Stimulated activated CD4-positive, alpha-beta T cell treated with anti-CD3 and anti-CD28 coated beads, Interleukin-12 subunit alpha, Interleukin-12 subunit beta, amount 100 ng/mL, for 24 hours (primary cell): ENCODE measurements at regions not wholly inside any gene's neighbourhood (a gene's known extent, or its start where the extent isn't known, plus 50 kb on each side); places are given as distances from the start of the nearest gene placed in this dataset.
"Not testable (repeated sequence)": the region's sequence is repeated elsewhere in the genome, so short reads cannot be mapped to it uniquely, and the experiment has no call there.

ENCODE experiments used
- DNase-seq, 2 experiments: peaks; one replicate each; pipeline ENCODE4 v3.0.0-alpha.2; 2020; ENCODE audit warnings: low read depth in 2 of 2

DNA sequence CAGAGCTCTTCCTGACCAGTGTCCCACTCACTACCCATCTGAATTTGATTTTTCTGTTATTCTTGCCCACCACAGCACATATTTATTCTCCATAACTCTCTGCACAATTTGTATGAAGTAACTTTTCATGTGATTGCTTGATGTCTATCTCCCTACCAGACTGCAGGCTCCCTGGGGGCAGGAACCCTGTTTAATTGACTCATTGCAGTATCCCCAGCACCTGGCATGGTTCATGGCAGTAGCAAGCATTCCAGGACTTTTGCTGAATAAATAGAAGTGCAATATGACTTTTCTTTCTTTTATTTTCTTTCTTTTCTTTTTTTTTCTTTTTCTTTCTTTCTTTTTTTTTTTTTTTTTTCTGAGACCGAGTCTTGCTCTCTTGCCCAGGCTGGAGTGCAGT is 88.7 kb upstream of the XPO1 start:
- no peak for DNase-seq

DNA sequence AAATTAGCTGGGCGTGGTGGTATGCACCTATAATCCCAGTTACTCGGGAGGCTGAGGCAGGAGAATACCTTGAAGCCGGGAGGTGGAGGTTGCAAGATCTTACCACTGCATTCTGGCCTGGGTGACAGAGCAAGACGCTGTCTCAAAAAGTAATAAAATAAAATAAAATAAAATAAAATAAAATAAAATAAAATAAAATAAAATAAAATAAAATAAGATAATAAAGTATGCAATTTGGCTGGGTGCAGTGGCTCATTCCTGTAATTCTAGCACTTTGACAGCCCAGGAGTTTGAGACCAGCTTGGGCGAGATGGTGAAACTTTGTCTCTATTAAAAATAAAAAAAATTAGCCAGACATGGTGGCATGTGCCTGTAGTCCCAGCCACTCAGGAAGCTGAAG is 85.6 kb upstream of the XPO1 start:
- no peak for DNase-seq

DNA sequence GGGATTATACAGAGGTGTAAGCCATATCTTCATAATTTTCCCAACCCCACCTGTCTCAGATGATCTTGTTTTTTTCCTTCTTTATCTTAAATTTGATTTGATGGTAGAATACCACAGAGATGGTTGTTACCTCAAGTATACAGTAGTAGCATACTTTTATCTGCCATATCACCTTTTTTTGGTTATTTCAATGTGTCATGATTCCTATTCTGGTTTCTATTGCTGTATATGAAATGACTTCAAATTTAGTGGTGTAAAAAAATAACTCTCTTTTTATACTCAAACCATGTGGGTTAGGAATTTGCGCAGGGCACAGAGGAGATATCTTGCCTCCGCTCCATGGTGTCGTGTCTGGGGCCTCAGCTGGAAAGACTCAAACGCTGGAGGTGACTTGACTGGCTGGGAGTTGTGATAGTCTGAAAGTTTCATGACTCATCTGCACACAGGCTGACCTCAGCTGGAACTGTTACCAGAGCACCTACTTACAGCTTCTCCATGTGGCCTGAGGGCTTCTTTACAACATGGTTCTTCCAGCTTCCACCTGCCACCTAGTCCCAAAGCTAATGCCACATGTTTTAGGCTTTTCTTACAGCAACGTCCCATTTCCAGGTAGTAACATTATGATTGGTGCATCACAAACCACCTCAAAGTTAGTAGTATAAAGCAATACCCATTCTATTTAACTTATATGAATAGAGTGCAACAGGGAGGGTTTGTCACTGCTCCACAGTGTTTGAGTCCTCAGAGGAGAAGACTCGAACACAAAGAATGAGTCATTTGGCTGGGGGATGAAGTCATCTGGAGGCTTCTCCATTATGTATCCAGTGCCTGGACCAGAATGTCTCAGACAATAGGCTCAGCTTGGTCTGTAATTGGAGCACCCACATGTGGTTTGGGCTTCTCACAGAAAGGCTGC is 82.3 kb upstream of the XPO1 start:
- no peak for DNase-seq

DNA sequence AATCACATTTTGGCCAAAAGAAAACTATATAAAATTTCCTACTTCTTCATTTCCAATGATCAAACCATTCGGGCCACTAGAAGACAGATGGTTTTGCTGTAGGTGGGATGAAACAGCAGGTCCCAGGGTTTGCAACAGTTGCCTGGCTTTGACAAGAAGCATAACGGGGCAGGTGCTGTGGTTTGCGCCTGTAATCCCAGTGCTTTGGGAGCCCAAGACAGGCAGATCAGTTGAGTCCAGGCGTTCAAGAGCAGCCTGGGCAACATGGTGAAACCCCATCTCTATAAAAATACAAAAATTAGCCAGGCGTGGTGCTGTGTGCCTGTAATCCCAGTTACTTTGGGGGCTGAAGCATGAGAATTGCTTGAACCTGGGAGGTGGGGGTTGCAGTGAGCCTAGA is 81.4 kb upstream of the XPO1 start:
- DNase-seq, result no peak

DNA sequence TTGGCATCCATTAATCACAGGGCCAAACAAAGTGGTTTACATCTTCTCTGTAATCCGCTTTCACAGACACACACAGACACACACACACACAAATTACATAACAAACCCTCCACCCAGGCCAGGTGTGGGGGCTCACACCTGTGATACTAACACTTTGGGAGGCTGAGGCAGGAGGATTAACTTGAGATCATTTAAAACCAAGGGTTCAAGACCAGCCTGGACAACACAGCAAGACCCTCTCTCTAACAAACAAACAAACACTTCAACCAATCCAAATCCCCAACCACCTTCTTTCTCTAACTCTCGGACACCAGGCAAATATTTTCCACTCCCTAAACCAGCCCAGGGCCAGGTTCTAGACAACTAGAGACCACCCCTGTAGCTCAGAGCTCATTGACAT is 79.5 kb upstream of the XPO1 start:
- no peak for DNase-seq

DNA sequence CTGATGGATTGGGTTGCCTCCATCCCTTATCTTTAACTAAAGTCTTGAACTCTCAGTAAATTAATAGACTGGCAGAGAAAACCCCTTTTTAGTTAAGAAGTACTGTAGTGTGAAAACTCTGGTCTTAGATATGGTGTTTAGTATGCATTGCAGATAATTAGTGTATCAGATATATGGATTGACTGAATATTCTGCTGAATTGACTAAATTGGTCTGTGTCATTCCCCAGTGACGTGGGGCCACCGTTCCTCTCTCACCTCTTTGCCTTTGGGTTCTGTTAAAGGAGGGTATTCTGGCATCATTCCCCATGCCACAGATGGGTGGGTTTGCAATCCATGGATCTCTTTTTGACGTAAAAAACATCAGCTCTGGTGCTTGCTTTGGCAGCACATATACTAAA is 67.1 kb upstream of the XPO1 start:
- DNase-seq, result no peak

DNA sequence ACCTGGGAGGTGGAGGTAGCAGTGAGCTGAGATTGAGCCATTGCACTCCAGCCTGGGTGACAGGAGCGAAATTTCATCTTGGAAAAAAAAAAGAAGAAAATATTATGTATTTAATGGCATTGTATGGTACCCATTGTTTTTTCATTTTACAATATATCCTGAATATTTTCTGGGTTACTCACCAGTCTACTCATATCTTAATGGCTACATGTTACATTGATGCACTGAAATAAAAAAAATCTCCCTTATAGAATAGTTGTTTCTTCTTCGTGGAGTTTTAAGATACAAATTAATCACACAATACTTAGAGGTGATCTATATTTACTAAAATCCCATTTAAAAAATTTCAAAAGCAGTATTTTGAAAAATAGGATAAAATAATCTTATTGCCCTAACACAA is 66.3 kb upstream of the XPO1 start:
- DNase-seq, result no peak

DNA sequence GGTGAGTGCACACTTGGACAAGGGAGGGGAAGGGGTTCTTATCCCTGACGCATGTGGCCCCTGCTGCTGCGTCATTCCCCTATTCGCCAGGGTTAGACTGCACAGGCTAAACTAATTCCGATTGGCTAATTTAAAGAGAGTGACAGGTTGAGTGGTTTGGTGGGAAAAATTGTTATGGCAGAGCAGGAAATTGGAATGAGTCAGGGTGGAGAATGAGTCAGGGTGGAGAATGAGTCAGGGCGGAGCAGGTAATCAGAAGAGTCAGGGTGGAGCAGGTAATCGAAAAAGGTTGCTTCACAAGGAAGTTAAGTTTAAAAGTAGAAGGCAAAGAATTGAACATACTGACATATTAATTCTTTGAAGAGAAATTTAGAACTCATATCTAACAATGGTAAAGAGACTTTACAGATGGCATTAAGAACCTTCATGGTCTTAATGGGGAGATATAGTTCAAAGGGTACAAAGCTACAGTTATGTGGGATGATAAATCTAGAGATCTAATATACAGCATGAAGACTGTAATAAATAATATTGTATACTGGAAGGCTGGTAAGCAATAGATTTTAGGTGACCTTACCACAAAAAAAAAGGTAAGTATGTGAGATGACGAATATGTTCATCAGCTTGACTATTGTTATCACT is 60.5 kb upstream of the XPO1 start:
- DNase-seq, result peak in 1 of 2 experiments; percentile 2

DNA sequence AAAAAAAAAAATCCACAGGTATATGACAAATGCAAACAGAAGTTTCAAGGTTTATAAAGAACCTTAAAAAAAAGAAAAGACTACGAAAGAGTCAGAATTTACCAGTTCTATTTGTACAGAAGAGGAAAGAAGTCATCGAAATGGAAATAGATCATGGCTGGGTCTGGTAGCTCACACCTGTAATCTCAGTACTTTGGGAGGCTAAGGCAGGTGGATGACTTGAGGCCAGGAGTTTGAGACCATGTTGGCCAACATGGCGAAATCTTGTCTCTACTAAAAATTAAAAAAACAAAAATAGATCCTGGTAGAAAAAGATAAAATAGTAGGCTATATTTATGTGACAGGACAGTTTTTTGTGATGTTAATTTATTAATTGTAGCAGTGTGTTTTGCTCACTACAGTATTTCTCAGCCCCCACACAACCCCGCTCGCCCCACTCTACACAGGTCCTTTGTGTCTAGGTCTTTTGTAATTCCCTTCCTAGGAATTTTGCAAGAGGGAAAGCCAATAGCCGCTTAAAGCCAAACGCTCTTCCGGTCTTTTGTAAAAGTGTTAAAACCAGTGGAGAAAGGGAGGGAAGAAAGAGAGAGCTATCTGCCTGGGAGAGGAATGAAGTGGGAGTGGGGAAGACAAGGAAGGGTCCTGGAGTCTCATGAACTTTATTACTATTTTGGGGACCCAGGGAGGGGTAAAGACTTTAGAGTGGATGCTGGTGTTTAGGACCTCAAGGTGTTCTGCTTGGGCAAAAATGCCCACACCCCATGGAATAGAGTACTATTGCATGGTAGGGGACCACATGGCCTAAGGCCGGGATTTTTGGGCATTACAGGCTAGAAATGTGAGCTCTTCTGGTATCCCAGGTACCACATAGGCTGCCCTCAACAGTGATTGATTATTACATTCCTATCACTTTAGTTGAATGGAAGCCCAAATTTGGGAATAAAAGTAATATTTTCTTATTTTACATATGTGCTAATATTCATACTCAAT is 59.4 kb upstream of the XPO1 start:
- no peak for DNase-seq

DNA sequence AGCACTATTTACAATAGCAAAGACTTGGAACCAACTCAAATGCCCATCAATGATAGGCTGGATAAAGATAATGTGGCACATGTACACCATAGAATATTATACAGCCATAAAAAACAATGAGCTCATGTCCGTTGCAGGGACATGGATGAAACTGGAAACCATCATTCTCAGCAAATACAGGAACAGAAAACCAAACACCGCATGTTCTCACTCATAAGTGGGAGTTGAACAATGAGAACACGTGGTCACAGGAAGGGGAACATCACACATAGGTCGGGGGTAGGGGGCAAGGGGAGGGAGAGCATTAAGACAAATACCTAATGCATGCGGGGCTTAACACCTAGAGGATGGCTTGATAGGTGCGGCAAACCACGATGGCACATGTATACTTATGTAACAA is 56.0 kb upstream of the XPO1 start:
- not testable (repeated sequence) for DNase-seq

DNA sequence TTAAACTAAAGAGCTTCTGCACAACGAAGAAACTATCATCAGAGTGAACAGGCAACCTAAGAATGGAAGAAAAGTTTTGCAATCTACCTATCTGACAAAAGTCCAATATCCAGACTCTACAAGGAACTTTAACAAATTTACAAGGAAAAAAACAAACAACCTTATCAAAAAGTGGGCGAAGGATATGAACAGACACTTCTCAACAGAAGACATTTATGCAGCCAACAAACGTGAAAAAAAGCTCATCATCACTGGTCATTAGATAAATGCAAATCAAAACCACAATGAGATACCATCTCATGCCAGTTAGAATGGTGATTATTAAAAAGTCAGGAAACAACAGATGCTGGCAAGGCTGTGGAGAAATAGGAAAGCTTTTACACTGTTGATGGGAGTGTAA is 55.5 kb upstream of the XPO1 start:
- not testable (repeated sequence) for DNase-seq

DNA sequence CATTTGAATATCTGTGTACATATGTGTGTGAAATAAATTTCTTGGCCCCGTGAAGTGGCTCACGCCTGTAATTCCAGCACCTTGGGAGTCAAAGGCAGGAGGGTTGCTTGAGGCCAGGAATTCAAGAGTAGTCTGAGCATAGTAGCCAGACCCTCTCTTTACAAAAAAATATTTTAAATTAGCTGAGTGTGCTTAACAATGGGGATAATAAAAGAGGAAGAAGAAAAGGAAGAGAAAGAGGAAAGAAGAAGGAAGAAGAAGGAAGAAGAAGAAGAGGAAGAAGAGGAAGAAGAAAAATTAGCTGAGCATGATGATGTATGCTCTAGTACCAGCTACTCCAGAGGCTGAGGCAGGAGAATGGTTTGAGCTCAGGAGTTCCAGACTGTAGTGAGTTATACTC is 52.1 kb upstream of the XPO1 start:
- no peak for DNase-seq

DNA sequence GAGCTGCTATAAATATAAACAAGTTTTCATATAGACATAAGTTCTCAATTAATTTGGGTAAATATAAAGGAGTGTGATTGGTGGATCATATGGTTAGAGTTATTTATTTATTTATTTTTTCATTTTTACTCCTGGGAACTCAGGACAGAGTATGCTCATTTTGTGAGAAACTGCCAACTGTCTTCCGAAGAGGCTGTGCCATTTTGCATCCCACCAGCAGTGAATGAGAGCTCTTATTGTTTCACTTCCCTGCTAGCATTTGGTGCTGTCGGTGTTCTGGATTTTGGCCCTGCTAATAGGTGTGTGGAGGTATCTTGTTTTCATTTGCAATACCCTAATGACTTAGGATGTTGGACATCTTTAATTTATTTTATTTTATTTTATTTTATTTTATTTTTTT is 50.4 kb upstream of the XPO1 start:
- no peak for DNase-seq
